HG03103 (cell line): ENCODE measurements at regions not wholly inside any gene's neighbourhood (a gene's known extent, or its start where the extent isn't known, plus 50 kb on each side); places are given as distances from the start of the nearest gene placed in this dataset.

Experiments used
- ATAC-seq: cut with Tn5 transposase; IDR thresholded peaks from one replicate; pipeline ENCODE4 v1.9.1; 2021; ENCODE audit warnings: low read depth; ENCODE audit not compliant: unreplicated experiment

GRCh38 chr7:46383605-46384004 lies 462.5 kb upstream of the IGFBP3 start:
- ATAC-seq: no peak

GRCh38 chr7:46369933-46370654 lies 449.0 kb upstream of the IGFBP3 start:
- no peak for ATAC-seq

- no peak for ATAC-seq
Observed at GRCh38 chr7:46368871-46369270, 447.8 kb upstream of the IGFBP3 start.

- no peak for ATAC-seq
Observed at GRCh38 chr7:46366526-46366925, 445.5 kb upstream of the IGFBP3 start.

GRCh38 chr7:46363688-46364087 lies 442.6 kb upstream of the IGFBP3 start:
- ATAC-seq: no peak

GRCh38 chr7:46360811-46361210 lies 439.7 kb upstream of the IGFBP3 start:
- ATAC-seq: no peak

- ATAC-seq: no peak
Observed at GRCh38 chr7:46360296-46360695, 439.2 kb upstream of the IGFBP3 start.

- ATAC-seq: no peak
Observed at GRCh38 chr7:46357851-46358250, 436.8 kb upstream of the IGFBP3 start.

GRCh38 chr7:46357290-46357689 lies 436.2 kb upstream of the IGFBP3 start:
- ATAC-seq: no peak

- no peak for ATAC-seq
Observed at GRCh38 chr7:46356371-46356770, 435.3 kb upstream of the IGFBP3 start.

- no peak for ATAC-seq
Observed at GRCh38 chr7:46355331-46355730, 434.3 kb upstream of the IGFBP3 start.

GRCh38 chr7:46352004-46352954 lies 431.2 kb upstream of the IGFBP3 start:
- no peak for ATAC-seq

GRCh38 chr7:46349490-46349889 lies 428.4 kb upstream of the IGFBP3 start:
- ATAC-seq: no peak

GRCh38 chr7:46344533-46344932 lies 423.5 kb upstream of the IGFBP3 start:
- ATAC-seq: no peak

GRCh38 chr7:46343802-46344201 lies 422.7 kb upstream of the IGFBP3 start:
- no peak for ATAC-seq

- ATAC-seq: no peak
Observed at GRCh38 chr7:46322937-46323336, 401.9 kb upstream of the IGFBP3 start.

- ATAC-seq: no peak
Observed at GRCh38 chr7:46321556-46322205, 400.6 kb upstream of the IGFBP3 start.

- no peak for ATAC-seq
Observed at GRCh38 chr7:46320956-46321355, 399.9 kb upstream of the IGFBP3 start.

- no peak for ATAC-seq
Observed at GRCh38 chr7:46319841-46320240, 398.8 kb upstream of the IGFBP3 start.

- ATAC-seq: no peak
Observed at GRCh38 chr7:46318276-46318675, 397.2 kb upstream of the IGFBP3 start.

GRCh38 chr7:46317256-46317655 lies 396.2 kb upstream of the IGFBP3 start:
- ATAC-seq: no peak
